Iris pigment epithelial cell (primary cell): ENCODE measurements at regions not wholly inside any gene's neighbourhood (a gene's known extent, or its start where the extent isn't known, plus 50 kb on each side); places are given as distances from the start of the nearest gene placed in this dataset.

ENCODE experiments used
- DNase-seq: peaks from one replicate; pipeline ENCODE4 v3.0.0-alpha.2; 2011; ENCODE audit warnings: low read depth

GRCh38 chr11:45554230-45554967 is 111.0 kb downstream of the CHST1 start:
- DNase-seq, result no peak

DNA sequence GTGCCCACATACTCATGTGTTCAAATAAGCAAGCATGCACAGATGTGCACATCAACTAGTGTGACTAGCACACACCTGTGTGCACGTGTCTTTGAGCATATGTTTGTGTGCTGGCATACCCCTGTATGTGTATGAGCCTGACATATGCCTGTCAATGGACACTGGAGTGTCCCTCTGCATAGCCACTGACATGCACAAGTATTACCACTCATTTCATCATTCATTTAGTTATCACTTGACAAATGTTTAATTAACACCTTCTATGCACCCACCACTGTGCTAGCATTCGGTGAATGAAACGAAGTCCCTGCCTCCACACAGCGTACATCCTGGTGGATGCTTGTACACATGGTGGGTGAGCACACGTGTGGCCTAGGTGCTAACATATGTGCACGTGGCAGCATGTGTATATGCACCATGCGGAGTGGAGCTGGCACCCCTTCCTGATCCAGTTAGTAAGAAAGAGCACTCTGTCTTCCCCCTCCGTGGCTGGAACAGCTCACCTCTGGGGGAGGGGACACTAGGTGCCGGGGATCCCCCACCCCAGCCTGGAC is 112.0 kb downstream of the CHST1 start:
- DNase-seq, result no peak

DNA sequence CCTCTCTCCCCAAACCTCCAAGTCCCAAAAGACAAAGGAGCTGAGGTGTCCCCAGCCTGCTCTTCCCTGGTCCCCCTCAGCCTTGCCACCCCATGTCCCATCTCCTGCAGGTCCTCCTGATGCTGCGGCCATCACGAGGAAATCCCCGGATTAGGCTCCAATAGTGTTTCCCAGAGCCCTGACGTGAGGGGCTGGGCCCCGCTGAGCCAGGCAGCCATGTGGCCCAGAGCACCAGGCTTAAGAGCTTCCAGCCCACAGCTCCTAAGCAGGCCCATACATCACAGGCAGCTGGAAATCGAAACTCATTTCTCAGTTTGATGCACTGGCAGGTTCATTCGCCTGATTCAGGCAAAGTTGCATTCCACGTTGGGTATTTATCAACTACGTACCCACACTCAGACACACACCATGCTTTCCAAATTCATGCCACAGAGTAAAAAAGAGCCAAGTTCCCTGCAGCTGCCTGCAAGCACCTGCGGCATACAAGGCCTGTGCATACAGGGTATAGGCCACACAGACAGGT is 114.2 kb downstream of the CHST1 start:
- no peak for DNase-seq

DNA sequence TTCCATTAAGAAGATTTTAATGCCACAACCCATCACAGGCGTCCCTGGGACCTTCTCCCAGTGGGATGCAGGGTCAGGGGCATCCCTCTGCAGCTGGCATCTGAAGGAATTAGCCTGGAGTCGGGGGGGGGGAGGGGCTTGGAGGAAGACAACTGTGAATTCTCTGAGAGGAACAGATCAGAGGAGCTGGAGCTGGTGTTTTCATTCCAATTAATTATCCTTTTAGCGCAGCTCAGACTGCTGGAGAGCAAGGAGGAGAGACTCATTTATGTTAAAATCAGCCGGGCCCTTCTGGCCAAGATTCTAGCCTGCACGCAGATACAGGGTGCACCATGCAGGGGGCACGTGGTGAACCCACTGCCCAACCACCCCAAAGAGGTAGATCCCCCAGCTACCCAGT is 116.2 kb downstream of the CHST1 start:
- DNase-seq, result no peak

GRCh38 chr11:45546366-45546765 is 119.1 kb downstream of the CHST1 start:
- no peak for DNase-seq

- DNase-seq, result no peak
These were observed 120.6 kb downstream of the CHST1 start for GRCh38 chr11:45544826-45545225.

GRCh38 chr11:45543808-45544422 is 121.5 kb downstream of the CHST1 start:
- peak; percentile 16 for DNase-seq

DNA sequence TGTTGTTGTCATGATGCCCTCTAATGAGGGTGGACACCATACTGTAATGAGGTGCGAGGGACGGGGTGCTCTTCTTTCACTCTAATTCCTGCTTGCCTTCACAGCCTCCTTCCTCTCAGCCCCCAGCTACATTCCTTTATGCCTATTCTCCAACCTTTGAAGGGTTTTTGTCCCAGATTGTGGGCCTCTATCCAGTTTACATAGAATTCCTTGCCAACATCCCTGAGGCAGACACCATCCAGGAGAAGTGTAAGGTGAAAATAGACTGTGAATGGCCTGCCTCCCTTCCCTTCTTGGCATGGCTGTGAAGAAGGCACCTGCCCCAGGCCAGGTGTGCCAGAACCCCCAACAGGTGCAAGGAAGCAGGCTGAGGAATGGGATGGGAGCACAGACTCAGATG is 122.3 kb downstream of the CHST1 start:
- no peak for DNase-seq

DNA sequence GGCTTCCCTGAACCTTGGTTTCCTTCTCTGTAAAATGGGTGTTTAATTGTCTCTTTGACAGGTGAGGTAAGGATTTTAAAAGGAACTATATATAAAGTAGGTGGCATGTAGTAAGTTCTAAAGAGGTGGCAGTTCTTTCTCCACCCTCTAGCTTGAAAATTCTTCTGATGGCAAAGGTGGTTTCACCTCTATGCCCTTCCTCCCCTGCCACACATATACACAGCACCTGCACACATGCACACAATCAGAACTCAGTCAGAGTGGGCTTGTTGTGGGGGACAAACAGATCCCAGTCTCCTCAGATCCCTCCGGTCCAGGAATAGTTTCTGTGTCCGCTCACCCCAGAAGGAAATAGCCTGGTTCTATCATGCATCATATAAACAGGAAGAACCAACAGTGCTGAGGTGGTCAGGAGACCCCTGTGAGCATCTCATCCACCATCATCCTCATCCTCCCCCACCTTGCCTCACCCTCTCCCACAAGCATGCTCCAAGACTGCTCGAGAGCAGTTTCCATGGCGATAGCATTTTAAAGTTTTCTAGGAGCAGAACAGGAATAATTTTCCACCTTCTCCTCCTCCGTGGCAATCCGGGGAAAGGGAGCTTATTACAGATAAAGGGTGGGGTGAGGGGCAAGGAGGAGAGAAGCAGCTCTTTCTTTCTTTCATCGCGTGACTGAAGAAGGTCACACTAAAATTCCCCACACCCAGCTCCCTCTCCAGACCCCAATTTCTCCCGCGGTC is 123.6 kb downstream of the CHST1 start:
- no peak for DNase-seq

GRCh38 chr11:45538939-45539338 is 126.5 kb downstream of the CHST1 start:
- no peak for DNase-seq

DNA sequence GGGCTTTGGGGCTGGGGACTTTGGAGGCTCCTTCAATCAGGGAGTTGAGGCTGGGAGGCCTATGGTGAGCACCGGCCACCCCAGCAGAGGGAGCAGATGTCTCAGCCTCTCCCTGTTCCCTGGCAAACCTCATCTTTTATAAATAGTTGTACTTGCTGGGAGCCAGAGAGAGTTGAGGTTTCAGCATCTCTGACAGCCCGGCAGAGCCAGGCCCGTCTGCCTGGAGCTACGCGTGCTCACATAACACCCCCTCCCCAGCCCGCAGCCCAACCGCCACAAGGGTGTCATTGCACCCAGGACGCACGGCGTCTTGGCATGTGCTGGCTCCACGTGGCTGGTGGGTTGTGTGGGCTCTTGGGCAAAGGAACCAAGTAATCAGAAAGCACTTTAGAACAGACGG is 127.1 kb downstream of the CHST1 start:
- no peak for DNase-seq

- peak; percentile 35 for DNase-seq
These were observed 127.8 kb downstream of the CHST1 start for GRCh38 chr11:45537614-45538013.

GRCh38 chr11:45535033-45535432 is 130.4 kb downstream of the CHST1 start:
- DNase-seq, result no peak

- DNase-seq, result no peak
These were observed 131.3 kb downstream of the CHST1 start for GRCh38 chr11:45534132-45534531.

DNA sequence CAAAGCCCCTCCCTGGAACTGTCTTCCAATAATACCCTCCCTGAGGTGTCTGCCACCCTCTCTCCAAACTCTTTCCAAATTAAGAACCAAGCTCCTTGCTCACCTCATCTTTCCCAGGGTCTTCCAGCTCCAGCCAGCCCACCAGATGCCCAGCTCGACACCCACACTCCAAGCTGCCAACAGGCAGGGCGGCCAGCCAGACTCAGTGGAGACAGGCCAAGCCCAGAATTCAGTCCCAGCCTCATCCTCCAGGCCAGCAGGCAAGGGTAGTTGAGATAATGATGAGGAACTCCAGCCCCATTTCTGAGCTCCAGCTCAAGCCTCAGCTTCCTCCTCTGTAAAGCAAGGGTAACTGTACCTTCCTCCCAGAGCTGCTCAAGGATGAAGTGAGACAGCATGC is 132.9 kb downstream of the CHST1 start:
- no peak for DNase-seq

DNA sequence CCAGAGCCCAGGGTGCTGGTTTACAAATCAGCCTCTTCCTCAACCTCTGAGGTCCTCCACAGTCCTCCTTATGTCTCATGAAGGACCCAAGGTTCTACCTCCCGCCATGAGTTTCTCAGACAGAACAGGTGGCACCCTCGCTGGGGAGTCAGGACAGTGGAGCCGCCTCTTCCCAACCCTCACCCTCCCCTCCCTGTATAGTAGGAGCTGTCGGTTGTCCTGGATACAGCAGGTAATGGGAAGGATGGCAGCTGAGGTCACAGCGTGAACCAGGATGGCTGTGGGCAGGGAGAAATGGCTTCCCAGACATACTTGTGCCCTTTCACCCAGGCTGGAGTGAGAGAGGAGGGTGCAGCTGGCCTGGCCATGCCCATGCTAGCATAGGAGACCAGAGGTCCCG is 134.6 kb downstream of the CHST1 start:
- DNase-seq, result no peak

DNA sequence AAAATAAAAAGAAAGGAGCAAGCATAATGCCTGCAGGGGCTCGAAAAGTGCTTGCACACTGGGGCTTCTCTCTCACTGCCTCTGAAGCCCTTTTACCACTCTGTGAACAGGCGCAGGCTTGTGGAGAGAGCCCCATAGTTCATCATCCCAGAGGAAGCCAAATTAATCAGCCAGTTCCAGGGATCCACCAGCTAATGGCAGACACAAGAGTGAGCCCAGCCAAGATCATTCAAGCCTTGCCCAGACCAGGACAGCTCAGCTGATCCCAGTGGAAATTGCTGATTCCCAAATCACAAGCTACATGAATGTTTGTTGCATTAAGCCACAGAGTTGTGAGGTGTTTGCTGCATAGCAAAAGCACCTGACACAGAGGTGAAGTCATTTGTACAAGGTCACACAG is 135.3 kb downstream of the CHST1 start:
- no peak for DNase-seq

- DNase-seq, result no peak
These were observed 137.0 kb downstream of the CHST1 start for GRCh38 chr11:45528435-45528834.

GRCh38 chr11:45527898-45528297 is 137.5 kb downstream of the CHST1 start:
- peak; percentile 15 for DNase-seq

GRCh38 chr11:45525393-45525792 is 140.0 kb downstream of the CHST1 start:
- DNase-seq, result no peak

- DNase-seq, result no peak
These were observed 141.7 kb downstream of the CHST1 start for GRCh38 chr11:45523760-45524159.

DNA sequence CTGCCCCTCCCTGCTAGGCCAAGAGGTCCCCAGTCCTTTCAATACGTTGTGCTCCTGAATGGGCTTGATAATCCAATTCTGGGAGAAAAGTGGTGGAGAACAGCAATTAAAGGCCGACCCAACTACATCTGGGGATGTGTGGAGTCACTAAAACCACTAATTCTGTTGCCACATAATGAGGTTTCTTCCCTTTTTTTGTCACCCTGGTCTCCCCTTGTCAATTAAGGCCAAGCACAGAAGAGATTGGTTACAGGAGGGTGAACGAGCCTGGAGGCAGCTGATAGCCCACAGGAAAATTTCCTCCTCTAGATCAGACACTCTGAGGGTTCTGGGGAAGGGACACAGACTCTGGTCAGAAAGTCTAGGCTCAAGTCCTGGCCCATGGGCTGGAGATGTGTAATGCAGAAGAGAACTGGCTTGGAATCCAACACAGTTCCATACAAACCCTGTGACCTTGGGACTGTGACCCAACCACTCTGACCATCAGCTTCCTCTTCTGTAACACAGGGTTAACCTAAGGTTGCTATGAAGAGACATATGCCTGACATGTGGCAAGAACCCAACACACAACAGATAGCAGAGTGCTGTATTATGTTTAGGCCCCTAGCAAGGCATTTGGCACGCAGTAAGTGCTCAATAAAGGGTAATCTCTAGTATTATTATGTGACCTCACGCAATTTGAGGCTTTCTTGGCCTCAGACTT is 146.4 kb downstream of the CHST1 start:
- DNase-seq, result no peak
